GM21723 (cell line): ENCODE measurements at regions not wholly inside any gene's neighbourhood (a gene's known extent, or its start where the extent isn't known, plus 50 kb on each side); places are given as distances from the start of the nearest gene placed in this dataset.
"Not testable (repeated sequence)": the region's sequence is repeated elsewhere in the genome, so short reads cannot be mapped to it uniquely, and the experiment has no call there.

Experiments
- ATAC-seq: cut with Tn5 transposase; IDR thresholded peaks from one replicate; pipeline ENCODE4 v1.9.1; 2021; ENCODE audit warnings: mild to moderate bottlenecking, moderate library complexity; ENCODE audit not compliant: unreplicated experiment

DNA sequence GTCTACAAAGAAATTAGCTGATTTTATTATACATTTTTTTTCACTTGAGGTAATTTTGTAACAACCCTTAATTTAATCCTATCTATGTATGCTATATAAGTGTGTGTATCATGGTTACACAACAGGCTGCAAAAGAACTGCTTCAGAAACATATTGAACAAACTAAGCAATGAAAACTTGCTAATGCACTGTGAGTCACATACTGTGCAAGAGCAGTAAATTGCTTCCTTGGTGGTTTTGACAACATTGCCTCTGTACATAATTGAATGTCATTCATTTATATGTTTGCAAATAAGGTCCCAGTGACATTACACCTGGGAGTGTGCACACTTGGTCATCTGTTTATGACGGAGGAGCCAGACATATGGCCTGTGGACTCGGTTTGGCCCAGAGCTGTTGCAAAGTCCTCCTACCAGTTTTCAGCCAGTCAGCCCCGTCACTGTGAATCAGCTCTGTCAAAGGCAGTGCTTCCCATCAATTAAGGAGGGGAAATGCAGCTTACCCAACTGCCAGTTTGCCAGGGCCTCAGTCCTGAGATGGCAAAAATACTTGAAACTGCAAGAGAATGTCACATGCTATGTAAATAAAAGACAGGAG is 835.0 kb downstream of the TTLL7 start:
- ATAC-seq, result not testable (repeated sequence)

DNA sequence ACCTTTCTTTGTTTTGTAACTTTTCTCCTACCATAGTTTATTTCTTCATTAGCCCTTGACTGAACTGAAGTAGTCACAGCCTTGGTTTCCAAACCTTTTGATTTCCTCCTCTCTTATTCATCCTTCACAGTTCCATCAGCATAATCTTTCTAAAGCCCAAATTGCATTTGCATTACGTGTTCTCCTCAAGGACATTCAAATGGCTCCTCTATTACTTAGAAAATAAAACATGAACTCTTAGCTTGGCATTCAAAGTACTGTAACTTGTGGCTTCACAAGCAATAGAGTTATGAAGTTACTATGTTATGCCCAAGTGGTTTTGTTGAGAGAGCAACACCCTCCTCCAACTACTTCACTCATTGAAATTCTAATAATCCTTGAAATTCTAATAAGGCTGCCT is 840.0 kb downstream of the TTLL7 start:
- ATAC-seq, result not testable (repeated sequence)

DNA sequence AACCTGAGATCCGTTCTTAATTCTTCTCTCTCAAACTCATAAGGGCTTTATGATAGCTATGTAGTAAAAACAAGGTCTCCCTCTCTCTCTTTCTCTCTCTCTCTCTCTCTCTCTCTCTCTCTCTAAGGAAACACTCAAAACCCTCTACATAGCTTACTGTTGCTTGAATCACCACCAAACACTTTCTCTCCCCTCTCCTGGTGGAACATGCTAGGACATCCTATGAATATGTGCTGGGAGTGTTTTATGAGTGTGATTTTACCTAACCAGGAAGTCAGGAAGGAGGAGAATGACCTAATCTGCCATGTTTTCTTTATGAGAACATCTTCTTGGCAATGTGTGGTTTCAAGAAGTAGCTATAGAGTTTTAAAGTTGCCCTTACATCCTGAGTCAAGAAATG is 844.6 kb downstream of the TTLL7 start:
- not testable (repeated sequence) for ATAC-seq

DNA sequence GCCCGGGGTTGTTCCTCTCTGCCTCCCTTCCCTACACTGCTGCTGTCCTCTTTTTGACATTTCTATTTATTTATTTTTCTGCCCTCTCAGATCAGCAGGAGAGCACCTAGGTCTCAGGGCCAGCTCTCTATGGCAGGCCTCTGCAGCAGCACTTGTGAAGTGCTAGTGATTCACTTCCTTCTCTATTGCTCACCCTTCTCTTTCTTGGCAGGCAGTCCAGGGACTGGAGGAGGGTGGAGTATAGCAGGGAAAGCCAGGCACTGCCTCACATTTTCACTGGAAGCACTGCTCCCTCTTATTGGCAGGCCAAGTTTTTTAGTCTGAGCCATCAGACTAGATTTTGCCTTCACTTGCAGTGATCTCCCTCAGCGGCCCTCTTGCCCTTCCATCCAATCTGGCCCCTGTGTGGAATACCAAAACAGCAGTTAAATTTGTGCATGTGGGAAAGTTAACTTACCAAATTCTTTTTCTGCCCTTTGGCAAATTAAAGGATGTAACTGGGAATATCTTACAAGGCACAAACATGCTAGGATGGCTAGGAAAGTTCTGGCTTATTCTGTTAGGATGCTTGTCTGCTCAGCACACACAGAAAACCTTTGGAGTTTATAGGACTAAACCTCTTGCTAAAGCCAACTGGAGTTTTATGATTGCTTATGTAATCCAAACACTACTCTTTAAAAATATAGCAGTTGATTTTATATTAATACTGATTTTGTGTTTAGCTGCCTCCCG is 847.6 kb downstream of the TTLL7 start:
- ATAC-seq, result not testable (repeated sequence)

DNA sequence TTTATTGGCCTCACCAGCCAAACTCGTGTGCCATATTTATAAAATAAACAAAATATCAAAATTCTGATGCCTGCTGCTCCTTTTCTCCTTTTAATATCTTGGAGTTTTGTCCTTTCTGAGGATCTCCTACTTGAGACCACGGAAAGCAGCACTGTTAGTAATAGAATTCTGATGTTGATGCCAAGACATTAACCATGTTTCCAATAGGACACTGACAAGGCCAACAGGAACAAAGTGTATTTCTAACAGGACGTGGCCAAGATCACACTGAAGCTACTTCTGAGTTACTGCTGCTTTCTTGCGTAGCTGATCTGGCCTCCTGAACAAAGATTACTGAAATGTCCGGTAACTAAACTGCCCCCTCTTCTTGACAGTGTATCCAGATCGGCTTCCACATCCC is 848.5 kb downstream of the TTLL7 start:
- ATAC-seq, result not testable (repeated sequence)

DNA sequence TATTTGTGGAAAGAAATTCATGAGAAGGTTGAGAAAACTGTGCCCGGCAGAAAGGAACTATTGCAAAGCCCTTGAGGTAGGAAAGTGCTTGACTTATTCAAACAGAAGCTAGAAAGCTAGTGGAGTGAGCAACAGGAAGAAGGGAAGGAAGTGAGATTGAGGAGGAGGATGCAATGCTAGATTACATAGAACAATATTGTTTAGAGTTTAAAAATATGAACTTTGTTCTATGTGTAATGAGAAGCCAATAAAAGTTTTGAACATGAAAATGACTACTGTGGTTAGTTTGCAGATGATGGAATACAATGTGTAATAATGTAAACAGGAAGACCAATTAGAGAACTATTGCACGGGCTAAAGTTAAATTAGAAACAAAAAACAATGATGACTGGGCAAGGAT is 853.1 kb downstream of the TTLL7 start:
- not testable (repeated sequence) for ATAC-seq

DNA sequence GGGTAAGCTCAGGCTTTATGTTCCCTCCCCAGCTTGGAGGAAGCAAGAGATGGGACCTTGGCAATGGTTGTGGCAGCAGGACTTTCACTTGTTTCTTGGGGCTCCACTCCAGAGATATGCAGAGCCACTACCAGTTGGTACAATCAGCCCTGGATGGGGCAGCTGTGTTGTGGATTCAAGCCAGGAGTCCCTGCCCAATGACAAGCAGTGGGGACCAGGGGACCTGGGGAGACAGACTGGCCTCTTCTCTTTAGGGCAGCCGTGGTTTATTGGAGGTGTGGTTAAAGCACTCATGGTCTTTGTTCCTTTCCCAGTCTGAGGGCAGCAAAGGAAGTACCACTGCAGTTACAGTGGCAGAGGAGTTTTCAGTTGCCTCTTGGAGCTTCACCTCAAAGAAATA is 856.1 kb downstream of the TTLL7 start:
- not testable (repeated sequence) for ATAC-seq

DNA sequence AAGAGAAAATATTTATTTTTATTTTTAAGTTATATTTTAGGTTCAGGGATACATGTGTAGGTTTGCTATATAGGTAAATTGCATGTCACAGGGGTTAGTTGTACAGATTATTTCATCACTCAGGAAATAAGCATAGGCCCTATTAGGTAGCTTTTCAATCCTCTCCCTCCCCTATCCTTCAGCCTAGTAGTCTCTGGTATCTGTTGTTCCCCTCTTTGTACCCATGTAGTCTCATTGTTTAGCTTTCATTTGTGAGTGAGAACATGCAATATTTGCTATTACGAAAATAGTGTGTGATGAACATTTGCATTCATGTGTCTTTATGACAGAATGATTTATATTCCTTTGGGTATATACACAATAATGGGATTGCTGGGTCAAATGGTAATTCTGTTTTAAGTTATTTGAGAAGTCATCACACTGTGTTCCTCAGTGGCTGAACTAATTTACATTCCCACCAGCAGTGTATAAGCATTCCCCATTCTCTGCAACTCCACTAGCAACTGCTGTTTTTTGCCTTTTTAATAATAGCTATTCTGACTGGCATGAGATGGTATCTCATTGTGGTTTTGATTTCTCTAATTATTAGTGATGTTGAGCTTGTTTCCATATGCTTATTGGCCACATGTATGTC is 863.3 kb downstream of the TTLL7 start:
- ATAC-seq, result not testable (repeated sequence)

DNA sequence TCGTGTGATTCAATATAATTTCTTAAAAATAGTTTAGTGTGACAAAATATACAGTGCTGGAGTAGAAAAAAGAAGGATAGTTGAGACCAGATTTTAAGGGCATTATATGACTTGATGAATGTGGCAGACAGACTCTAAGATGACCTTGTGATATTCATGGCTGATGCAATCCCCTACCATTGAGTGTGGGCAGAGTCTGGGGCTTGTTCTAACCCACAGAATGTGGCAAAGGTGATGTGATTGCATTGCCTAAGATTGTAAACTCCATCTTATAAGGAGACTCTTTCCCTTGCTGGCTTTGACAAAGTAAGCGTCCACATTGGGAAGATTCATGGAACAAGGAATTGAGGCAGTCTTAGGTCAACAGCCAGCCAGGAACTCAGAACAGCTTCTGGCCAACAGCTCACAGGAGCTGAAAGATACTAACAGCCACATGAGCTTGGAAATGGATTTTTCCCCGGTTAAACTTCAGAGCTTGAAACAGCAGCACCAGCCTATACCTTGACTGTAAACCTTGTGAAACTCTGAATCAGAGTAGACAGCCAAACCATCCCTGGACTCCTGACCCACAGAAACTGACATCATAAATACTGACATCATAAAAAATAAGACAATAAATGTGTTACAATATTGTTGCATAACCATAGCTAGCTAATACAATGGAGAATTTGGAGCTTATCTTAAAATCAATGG is 864.5 kb downstream of the TTLL7 start:
- not testable (repeated sequence) for ATAC-seq

DNA sequence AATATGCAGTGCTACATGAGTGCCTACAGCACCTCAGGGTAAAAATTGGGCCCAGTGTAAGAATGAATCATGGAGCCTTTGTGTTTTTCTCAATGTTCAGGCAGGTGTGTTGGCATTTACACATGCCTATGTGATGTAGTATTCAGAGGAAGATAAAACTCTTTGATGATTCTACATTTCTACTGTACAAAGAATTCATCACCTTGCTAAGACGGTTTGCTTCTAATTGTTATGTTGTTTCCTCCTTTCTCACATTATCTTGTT is 867.3 kb downstream of the TTLL7 start:
- no peak for ATAC-seq

DNA sequence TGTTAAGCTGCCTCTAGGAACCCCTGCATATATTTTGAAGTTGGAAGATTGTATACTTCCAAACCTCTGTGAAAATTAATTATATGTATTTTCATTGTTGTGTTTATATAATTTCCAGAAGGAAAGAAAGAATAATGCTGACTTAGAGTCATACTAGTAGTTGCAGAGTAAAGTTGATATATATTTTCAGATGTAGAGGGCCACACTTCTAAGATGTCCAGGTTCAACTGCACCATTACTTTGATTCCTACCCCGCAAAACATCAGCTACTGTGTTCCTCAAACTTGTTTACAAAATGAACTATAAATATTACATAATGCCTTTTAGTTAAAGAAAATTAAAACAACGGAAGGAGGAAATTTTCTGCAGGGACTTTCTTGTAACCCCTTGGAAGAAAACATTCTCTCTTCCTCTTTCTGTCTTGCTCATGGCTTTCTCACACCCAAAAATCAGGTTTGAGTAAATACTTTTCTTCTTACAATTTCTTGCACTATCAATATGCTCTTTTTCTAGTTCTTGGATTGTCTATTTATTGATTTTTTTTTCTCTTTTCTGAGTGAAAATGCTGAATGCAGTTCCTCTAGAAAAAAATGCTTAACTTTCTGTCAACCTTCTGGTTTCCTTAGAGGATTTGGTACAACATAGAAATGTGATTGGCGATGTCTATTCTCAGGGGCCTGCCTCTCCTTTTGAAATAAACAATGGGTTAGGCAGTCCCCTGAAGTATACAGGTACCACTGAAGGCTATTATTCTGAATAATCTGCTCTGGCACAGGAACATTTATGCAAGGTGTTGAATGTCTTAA is 867.8 kb downstream of the TTLL7 start:
- no peak for ATAC-seq

DNA sequence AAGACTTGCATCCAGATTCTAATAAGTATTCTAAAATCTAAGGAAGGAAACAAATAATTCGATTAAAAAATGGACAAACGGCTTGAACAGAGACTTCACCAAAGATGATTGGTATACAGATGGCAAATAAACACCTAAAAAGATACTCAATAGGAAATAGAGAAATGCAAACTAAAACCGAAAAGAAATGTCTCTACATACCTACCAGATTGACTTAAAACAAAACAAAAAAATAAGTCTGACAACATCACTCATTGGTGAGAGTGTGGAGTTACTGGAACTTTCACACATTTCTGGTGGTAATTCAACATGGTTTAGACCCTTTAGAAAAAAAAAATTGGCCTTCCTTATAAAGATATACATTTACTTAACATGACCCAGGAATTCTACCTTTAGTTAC is 869.8 kb downstream of the TTLL7 start:
- no peak for ATAC-seq

DNA sequence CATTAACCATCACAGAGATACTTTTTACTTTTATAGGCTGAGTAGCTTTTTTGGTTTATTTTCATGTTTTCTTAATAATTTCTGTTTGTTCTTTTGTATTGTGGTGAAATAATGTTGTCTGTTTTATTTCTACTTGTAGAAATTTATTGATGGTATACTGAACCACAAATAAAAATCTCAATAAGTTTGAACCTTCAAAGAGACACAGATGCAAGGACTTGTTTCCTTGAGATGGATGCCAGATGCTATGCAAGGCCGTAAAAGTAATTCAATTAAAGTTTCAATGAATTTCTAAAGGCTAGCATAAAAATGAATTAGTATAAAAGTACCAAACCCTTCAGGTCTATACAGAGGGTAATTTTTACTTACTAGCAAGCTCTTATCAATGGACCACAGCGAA is 873.5 kb downstream of the TTLL7 start:
- no peak for ATAC-seq

DNA sequence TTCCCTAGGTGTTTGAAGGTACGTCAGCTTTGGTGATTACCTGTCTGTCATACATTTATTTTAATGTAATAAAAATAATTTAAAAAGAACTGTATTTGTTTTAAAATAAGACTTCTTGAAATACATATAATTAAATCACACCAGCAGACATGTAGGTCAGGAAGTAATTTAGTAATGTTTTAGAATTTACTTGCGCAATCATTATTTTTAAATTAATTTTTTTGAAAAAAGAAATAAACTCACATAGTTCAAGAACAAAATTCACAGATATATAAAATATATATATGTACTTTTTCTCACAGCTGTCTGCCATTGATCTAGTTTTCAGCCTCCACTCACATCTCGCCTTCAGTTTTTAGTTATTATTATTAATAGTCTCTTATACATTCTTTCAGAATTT is 875.9 kb downstream of the TTLL7 start:
- no peak for ATAC-seq

DNA sequence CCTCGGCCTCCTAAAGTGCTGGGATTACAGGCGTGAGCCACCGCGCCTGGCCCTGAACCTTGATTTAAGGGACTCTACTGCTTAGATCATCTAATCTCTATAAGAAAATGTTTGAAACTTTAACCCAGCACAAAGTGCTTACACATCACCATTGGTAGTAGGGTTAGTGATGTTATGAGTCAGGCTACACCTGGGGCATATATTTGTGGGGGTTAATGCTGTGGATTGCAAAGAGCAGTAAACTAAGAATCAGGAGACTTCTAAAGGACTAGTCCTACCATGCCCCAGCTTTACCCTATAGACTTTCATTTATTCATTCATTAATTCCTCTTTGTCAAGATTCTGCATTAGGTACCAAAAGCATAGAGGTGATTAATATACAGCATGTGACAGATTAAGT is 880.5 kb downstream of the TTLL7 start:
- no peak for ATAC-seq

DNA sequence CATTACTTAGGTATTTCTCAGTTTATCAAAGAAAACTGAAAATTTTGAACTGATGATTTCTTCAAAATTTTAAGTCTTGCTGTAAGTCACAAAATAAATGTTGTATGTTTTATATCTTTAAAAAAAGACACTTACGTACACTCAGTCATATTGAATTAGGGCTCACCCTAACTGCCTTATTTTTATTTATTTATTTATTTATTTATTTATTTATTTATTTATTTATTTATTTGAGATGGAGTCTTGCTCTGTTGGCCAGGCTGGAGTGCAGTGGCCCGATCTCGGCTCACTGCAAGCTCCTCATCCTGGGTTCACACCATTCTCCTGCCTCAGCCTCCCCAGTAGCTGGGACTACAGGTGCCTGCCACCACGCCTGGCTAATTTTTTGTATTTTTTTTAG is 881.9 kb downstream of the TTLL7 start:
- ATAC-seq, result not testable (repeated sequence)

DNA sequence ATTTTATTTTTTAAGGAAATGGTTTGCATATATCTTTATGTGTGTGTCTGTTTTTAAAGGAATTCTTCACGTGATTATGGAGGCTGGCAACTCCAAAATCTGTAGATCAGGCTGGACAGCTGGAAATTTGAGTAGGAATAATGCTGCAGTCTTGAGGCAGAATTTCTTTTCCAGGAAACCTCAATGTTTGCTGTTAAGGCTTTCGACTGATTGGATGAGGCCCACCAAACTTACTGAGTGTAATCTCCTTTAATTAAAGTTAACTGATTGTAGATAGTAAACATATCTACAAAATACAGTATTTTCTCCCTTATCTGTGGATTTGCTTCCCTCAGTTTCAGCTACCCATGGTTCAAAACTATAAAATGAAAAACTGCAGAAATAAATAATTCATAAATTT is 883.1 kb downstream of the TTLL7 start:
- ATAC-seq, result no peak

DNA sequence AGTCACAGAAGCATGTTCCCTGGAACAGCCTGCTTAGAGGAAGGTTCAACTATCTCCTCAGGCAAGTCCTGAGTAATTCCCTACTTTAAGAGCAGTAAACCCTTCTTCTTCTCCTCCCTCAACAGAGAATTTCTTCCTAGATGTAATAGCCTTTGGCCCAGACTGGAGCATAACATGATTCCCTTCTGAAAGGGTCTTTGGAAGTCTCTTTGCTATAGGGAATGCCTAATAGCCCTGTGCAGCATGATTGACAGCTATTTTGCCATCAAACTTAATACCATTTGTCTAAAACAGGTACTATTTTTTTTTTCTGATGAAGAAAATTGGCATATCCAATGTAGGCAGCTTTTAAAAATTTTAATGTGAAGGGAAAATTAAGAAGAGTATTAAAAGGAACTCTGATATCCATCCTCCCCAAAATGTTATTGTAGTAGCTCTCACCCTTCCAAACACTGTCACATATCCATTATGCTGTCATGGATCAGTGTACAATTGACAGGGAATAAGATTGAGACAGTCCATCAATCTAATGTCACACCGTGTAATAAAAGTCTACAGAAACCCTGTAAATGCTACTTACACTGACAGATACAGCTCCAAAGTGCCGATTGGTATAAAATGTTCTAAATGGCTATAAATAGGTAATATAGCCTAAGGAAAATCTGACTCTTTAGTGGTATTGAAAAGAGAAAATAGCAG is 884.6 kb downstream of the TTLL7 start:
- ATAC-seq, result no peak

DNA sequence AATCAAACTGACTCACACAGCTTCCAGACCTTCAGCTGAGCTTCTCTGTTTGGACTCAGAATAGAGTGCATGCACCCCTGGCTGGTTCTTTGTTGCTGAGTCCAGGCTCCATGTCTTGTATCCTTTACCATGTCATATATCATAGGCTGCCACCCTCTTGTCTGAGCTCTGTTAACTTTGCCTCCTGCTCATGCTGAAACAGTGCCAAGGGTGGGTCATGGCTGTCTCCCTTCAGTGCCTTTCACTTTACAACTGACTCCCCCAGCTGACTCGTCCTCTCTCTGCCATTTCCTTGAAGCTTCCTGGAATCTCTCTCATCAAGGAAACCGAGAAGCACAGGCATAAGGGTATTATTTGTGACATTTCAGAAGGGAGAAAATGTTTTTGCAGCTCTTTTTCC is 885.3 kb downstream of the TTLL7 start:
- ATAC-seq, result no peak

DNA sequence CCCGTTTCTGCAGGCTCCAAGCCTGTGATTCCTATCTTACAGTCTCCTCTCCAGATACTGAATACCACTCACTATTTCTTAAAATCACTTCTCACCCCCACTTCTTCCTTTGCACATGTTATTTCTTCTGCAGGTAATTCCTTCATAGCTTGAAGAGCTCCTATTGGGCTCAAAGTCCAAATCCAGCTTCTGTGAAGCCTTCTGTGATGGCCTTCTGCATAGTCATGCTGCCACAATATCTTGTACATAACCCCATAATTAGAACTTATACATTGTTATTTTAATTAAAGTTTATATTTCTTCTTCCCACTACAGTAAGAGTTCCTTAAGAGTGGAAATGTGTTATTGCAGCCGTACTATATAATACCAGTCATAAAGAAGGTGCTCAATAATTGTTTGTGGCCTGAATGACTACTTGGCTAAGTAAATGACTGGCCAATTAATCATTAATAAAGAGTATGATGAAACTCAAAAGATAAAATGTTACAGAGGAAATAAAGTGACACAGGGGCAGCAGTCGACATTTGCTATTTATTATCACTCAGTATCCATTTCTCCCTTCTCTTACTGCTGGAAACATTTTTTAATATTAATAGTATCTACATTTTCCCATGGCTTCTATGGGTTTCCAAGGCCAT is 886.6 kb downstream of the TTLL7 start:
- ATAC-seq, result no peak
